Adrenal gland (tissue), 9 donors: ENCODE measurements at regions not wholly inside any gene's neighbourhood (a gene's known extent, or its start where the extent isn't known, plus 50 kb on each side); places are given as distances from the start of the nearest gene placed in this dataset.

Experiments used
- DNase-seq, 7 donors: peaks; one replicate each; pipeline ENCODE4 v3.0.0-alpha.2; 2019 to 2020
- H3K27ac ChIP-seq, 5 donors: fragments of 200-600 bp; sonication (generic) in 4 of 5; 1 replicate in 3 of 5; 2 replicates in 2 of 5; pipeline versions ENCODE4 v1.5.1 to v1.8.0; 2016 to 2020; ENCODE audit warnings: mild to moderate bottlenecking in 1 of 5
- H3K27me3 ChIP-seq: fragments of 200-600 bp; 2 replicates; pipeline ENCODE4 v1.8.0; 2021
- H3K36me3 ChIP-seq, 2 donors: fragments of 200-600 bp; replicated peaks in 1 of 2; 1 replicate in 1 of 2; 2 replicates in 1 of 2; pipeline versions ENCODE4 v1.5.1 to v1.8.0; 2018 to 2022
- H3K4me1 ChIP-seq, 2 donors: fragments of 200-600 bp; replicated peaks in 1 of 2; 1 replicate in 1 of 2; 2 replicates in 1 of 2; pipeline versions ENCODE4 v1.5.1 to v1.8.0; 2018 to 2021
- H3K4me3 ChIP-seq, 4 donors: fragments of 200-600 bp; sonication (generic) in 3 of 4; one replicate each; pipeline ENCODE4 v1.5.1; 2016 to 2018
- H3K9me3 ChIP-seq, 3 donors: fragments of 200-600 bp; sonication (generic) in 1 of 3; replicated peaks in 1 of 3; 1 replicate in 2 of 3; 2 replicates in 1 of 3; pipeline versions ENCODE4 v1.5.1 to v1.8.0; 2016 to 2021
- CTCF ChIP-seq, 6 experiments: fragments of 450-650 bp in 4 of 6; fragments of 200-600 bp in 2 of 6; sonication (generic) in 1 of 6; IDR thresholded peaks; 1 replicate in 5 of 6; 2 replicates in 1 of 6; pipeline versions ENCODE4 v1.5.1 to v1.8.0; 2016 to 2021; ENCODE audit warnings: antibody characterized with exemption in 6 of 6, mild to moderate bottlenecking in 2 of 6, moderate library complexity in 1 of 6
- POLR2A ChIP-seq, 2 donors: fragments of 450-650 bp; IDR thresholded peaks; one replicate each; pipeline ENCODE4 v1.6.1; 2017; ENCODE audit warnings: antibody characterized with exemption in 2 of 2, mild to moderate bottlenecking in 2 of 2, moderate library complexity in 1 of 2
- WGBS, 4 donors: extraction: QIAGEN DNeasy Blood & Tissue Kit in 2 of 4; methylation state at CpG; one replicate each; pipeline versions ENCODE4 v1.1.5 to v1.1.7; 2013 to 2017; 5-methylcytosine and 5-hydroxymethylcytosine counted together
- intact Hi-C, 2 donors: fragments of 100-400 bp; cut with DNase I; formaldehyde crosslinking; loops; one replicate each; pipeline versions ENCODE4 v1.14.1 to v1.15.0; 2022 to 2023
- donor health status: healthy with polysubstance abuse.
- donor health status: Bipolar disorder and iron deficiency.
- donor health status: DM: yes; HTN: yes; CAD: no.
- donor health status: DM: no; HTN: no; CAD: no.
- donor health status: DM: no; HTN: no; CAD: no.

- 56 to 81% (median 68%) methylated on average over 2 of the region's 2 CpGs for WGBS, 4 donors
- no peak overlapping the region for H3K27ac ChIP-seq
Measured at GRCh38 chrX:148322906-148323305, 177.5 kb upstream of the AFF2 start.

GRCh38 chrX:148333989-148334388 lies 166.4 kb upstream of the AFF2 start:
- DNase-seq = no peak
- Histone ChIP-seq H3K4me3 (no peak overlapping the region), H3K4me1 (no peaks in the 10 kb centered on the region), H3K9me3 (no peaks in the 10 kb centered on the region), H3K27ac (no peak overlapping the region), H3K27me3 (no peaks in the 10 kb centered on the region), H3K36me3 (no peaks in the 10 kb centered on the region)
- intact Hi-C loops = no loop called here
- TF ChIP-seq CTCF (IDR thresholded peaks at IDR 0.05) (no peak), POLR2A (IDR thresholded peaks at IDR 0.05) (no peak)
- 50 to 70% (median 58%) methylated on average over 1 of the region's 1 CpG for WGBS, 4 donors

More at GRCh38 chrX:148322906-148323305, 177.5 kb upstream of the AFF2 start:
- TF ChIP-seq POLR2A (IDR thresholded peaks at IDR 0.05) (no peak), CTCF (IDR thresholded peaks at IDR 0.05) (no peak)
- no peaks in the 10 kb centered on the region for H3K36me3 ChIP-seq
- no peak overlapping the region for H3K4me3 ChIP-seq
- H3K27me3 ChIP-seq = no peaks in the 10 kb centered on the region
- DNase-seq = no peak
- H3K9me3 ChIP-seq = no peaks in the 10 kb centered on the region
- no peaks in the 10 kb centered on the region for H3K4me1 ChIP-seq
- intact Hi-C loops = no loop called here

GRCh38 chrX:148337873-148338272 lies 162.5 kb upstream of the AFF2 start:
- intact Hi-C loops = no loop called here
- H3K36me3 ChIP-seq = no peaks in the 10 kb centered on the region
- no peak for DNase-seq
- H3K9me3 ChIP-seq = no peaks in the 10 kb centered on the region
- no peak overlapping the region for H3K27ac ChIP-seq
- no peak overlapping the region for H3K4me3 ChIP-seq
- no peaks in the 10 kb centered on the region for H3K27me3 ChIP-seq
- WGBS, 4 donors = 79 to 85% (median 84%) methylated on average over 2 to 4 of the region's 4 CpGs
- TF ChIP-seq POLR2A (IDR thresholded peaks at IDR 0.05) (no peak), CTCF (IDR thresholded peaks at IDR 0.05) (no peak)
- H3K4me1 ChIP-seq = no peaks in the 10 kb centered on the region

DNA sequence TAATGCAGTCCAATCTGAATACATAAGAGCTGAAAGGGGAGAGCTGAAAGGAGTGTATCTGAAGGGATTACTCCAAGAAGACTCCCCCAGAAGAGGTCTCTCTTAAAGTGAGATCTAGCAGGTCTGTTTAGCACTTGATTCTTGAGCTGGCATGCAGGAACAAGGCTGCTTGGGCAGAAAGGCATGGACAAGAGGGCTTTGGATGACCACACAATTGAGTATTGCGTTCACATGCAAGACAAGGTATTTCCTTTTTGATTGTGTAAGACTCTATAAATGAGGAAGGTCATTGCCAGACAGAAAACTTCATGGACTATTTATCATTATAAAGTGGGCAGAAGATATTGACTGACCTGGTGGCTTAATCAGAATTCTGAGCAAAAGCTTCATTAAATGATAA lies 145.5 kb upstream of the AFF2 start:
- 22 to 63% (median 47%) methylated on average over 1 of the region's 1 CpG for WGBS, 4 donors
- Histone ChIP-seq H3K27ac (no peak overlapping the region), H3K4me3 (no peak overlapping the region), H3K9me3 (no peaks in the 10 kb centered on the region), H3K4me1 (no peaks in the 10 kb centered on the region), H3K27me3 (no peaks in the 10 kb centered on the region), H3K36me3 (no peaks in the 10 kb centered on the region)
- no peak for TF ChIP-seq POLR2A (IDR thresholded peaks at IDR 0.05)
- TF ChIP-seq CTCF (IDR thresholded peaks at IDR 0.05) = no peak
- intact Hi-C loops = no loop called here
- no peak for DNase-seq
